ENCODE measurements at regions not wholly inside any gene's neighbourhood (a gene's known extent, or its start where the extent isn't known, plus 50 kb on each side); places are given as distances from the start of the nearest gene placed in this dataset.

- no peak for TF ChIP-seq CTCF (conservative IDR thresholded peaks at IDR 0.05)
- WGBS, 2 experiments (ENCODE audit: insufficient coverage in 1 of 2, insufficient read length in 1 of 2), result 75 to 90% methylated on average over 10 of the region's 10 CpGs
- H3K27me3 ChIP-seq (ENCODE audit: control insufficient read depth, insufficient read depth, low read length, poor library complexity, severe bottlenecking), result no peaks in the 10 kb centered on the region
- peaks cover 34% of the 10 kb centered on the region for H3K4me1 ChIP-seq (ENCODE audit: control insufficient read depth, insufficient read depth, low read length)
- Mint-ChIP-seq H3K36me3 (ENCODE audit: low read depth) (no peaks in the 10 kb centered on the region), H3K4me3 (no peak overlapping the region), H3K27ac (no peak overlapping the region), H3K4me1 (peaks cover 72% of the 10 kb centered on the region), H3K27me3 (ENCODE audit: insufficient read depth) (no peaks in the 10 kb centered on the region), H3K9me3 (no peaks in the 10 kb centered on the region)
- H3K36me3 ChIP-seq (ENCODE audit: control insufficient read depth, insufficient read depth, low read length), result no peaks in the 10 kb centered on the region
- no peak overlapping the region for H3K9ac ChIP-seq (ENCODE audit: extremely low read depth, low read length, poor library complexity, severe bottlenecking)
- no peaks in the 10 kb centered on the region for H3K9me3 ChIP-seq (ENCODE audit: control insufficient read depth, low read length)
- H3K4me3 ChIP-seq (ENCODE audit: low read length), result no peak overlapping the region
- peak overlapping the region; percentile 41 for H3K27ac ChIP-seq (ENCODE audit: low read depth, low read length)
- no peak for DNase-seq
Observed at GRCh38 chr2:201973305-201973928, 60.2 kb upstream of the FZD7 start.

DNA sequence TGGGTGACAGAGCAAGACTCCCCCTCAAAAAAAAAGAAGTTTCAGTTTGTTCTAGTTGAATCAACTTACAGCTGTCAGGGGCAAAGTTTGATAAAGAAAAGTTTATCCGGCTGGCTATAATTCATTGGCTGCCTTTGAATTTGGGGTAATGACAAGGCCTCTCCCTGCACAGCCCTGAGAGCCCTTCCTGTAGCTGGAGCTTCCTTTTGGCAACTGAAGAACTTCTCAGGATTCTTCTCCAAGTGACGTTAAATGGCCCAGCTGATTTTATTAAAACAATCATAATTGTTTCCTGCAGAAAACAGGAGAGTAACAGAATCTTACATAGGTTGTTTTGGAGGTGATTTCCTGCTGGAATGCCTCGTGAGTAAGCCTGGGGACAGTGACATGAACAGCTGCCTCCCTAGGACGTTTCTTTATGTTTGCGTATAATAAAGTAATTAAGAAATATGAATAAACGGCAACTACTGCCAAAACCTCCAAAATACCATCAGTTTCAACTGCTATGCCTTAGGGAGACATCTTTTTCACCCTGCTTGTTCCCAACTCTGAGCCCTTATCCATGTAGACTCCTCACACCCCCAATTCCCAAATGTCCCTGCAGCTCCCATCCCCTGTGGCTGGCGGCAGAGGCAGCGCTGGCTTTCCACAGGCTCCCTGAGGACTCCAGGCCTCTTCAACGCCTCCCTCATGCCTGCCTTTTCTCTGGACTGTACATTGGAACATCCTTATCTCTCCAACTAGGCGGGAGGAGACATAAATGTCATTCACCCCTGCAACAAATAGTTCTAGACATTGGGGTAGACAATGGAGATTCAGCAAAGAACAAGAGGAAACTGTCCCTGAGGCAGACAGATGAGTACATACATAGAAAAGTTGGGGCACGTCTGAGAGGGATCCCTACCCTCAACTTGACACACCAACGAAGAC lies 59.2 kb upstream of the FZD7 start:
- Histone ChIP-seq H3K4me1 (ENCODE audit: control insufficient read depth, insufficient read depth, low read length) (peaks cover 27% of the 10 kb centered on the region), H3K27ac (ENCODE audit: low read depth, low read length) (no peak overlapping the region), H3K9ac (ENCODE audit: extremely low read depth, low read length, poor library complexity, severe bottlenecking) (no peak overlapping the region), H3K36me3 (ENCODE audit: control insufficient read depth, insufficient read depth, low read length) (no peaks in the 10 kb centered on the region), H3K4me3 (ENCODE audit: low read length) (no peak overlapping the region), H3K27me3 (ENCODE audit: control insufficient read depth, insufficient read depth, low read length, poor library complexity, severe bottlenecking) (no peaks in the 10 kb centered on the region), H3K9me3 (ENCODE audit: control insufficient read depth, low read length) (no peaks in the 10 kb centered on the region)
- no peaks in the 10 kb centered on the region for H3K36me3 Mint-ChIP-seq (ENCODE audit: low read depth)
- no peak for DNase-seq
- peaks cover 64% of the 10 kb centered on the region for H3K4me1 Mint-ChIP-seq
- no peak overlapping the region for H3K27ac Mint-ChIP-seq
- H3K9me3 Mint-ChIP-seq, result no peaks in the 10 kb centered on the region
- no peak overlapping the region for H3K4me3 Mint-ChIP-seq
- TF ChIP-seq CTCF (conservative IDR thresholded peaks at IDR 0.05), result no peak
- 92 to 95% methylated on average over 7 to 10 of the region's 12 CpGs for WGBS, 2 experiments (ENCODE audit: insufficient coverage in 1 of 2, insufficient read length in 1 of 2)
- H3K27me3 Mint-ChIP-seq (ENCODE audit: insufficient read depth), result no peaks in the 10 kb centered on the region

- Histone ChIP-seq H3K9ac (ENCODE audit: extremely low read depth, low read length, poor library complexity, severe bottlenecking) (no peak overlapping the region), H3K9me3 (ENCODE audit: control insufficient read depth, low read length) (no peaks in the 10 kb centered on the region), H3K27me3 (ENCODE audit: control insufficient read depth, insufficient read depth, low read length, poor library complexity, severe bottlenecking) (no peaks in the 10 kb centered on the region), H3K27ac (ENCODE audit: low read depth, low read length) (no peak overlapping the region), H3K4me1 (ENCODE audit: control insufficient read depth, insufficient read depth, low read length) (peaks cover 27% of the 10 kb centered on the region), H3K4me3 (ENCODE audit: low read length) (no peak overlapping the region), H3K36me3 (ENCODE audit: control insufficient read depth, insufficient read depth, low read length) (no peaks in the 10 kb centered on the region)
- no peaks in the 10 kb centered on the region for H3K27me3 Mint-ChIP-seq (ENCODE audit: insufficient read depth)
- no peak overlapping the region for H3K4me3 Mint-ChIP-seq
- H3K9me3 Mint-ChIP-seq, result no peaks in the 10 kb centered on the region
- no peak for TF ChIP-seq CTCF (conservative IDR thresholded peaks at IDR 0.05)
- no peak for DNase-seq
- no peak overlapping the region for H3K27ac Mint-ChIP-seq
- no peaks in the 10 kb centered on the region for H3K36me3 Mint-ChIP-seq (ENCODE audit: low read depth)
- peaks cover 59% of the 10 kb centered on the region for H3K4me1 Mint-ChIP-seq
- WGBS, 2 experiments (ENCODE audit: insufficient coverage in 1 of 2, insufficient read length in 1 of 2), result 94 to 96% methylated on average over 6 to 8 of the region's 8 CpGs
Observed at GRCh38 chr2:201975434-201975833, 58.2 kb upstream of the FZD7 start.
